Fibroblast of pulmonary artery (primary cell): ENCODE measurements at regions not wholly inside any gene's neighbourhood (a gene's known extent, or its start where the extent isn't known, plus 50 kb on each side); places are given as distances from the start of the nearest gene placed in this dataset.
A peak's percentile ranks its signal among the peaks of the same experiment; 100 is the strongest.

Experiments used
- DNase-seq: peaks from one replicate; pipeline ENCODE4 v3.0.0-alpha.2; 2010; ENCODE audit warnings: low read depth
- H3K4me3 ChIP-seq: replicated peaks from 2 replicates; pipeline ENCODE4 v1.5.1; 2011; ENCODE audit warnings: low read depth, mild to moderate bottlenecking, control low read depth, low read length, moderate library complexity
- TF ChIP-seq, protein P1 (sequence below): IDR thresholded peaks from 2 replicates; pipeline ENCODE4 v1.5.1; 2011; ENCODE audit warnings: mild to moderate bottlenecking, control low read depth, low read length, inconsistent platforms; ENCODE audit errors: missing control alignments

GRCh38 chr4:15320121-15320678 is 107.6 kb upstream of the C1QTNF7 start:
- no peak for DNase-seq
- no peak overlapping the region for H3K4me3 ChIP-seq
- TF ChIP-seq, protein P1, sequence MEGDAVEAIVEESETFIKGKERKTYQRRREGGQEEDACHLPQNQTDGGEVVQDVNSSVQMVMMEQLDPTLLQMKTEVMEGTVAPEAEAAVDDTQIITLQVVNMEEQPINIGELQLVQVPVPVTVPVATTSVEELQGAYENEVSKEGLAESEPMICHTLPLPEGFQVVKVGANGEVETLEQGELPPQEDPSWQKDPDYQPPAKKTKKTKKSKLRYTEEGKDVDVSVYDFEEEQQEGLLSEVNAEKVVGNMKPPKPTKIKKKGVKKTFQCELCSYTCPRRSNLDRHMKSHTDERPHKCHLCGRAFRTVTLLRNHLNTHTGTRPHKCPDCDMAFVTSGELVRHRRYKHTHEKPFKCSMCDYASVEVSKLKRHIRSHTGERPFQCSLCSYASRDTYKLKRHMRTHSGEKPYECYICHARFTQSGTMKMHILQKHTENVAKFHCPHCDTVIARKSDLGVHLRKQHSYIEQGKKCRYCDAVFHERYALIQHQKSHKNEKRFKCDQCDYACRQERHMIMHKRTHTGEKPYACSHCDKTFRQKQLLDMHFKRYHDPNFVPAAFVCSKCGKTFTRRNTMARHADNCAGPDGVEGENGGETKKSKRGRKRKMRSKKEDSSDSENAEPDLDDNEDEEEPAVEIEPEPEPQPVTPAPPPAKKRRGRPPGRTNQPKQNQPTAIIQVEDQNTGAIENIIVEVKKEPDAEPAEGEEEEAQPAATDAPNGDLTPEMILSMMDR, result no peak

DNA sequence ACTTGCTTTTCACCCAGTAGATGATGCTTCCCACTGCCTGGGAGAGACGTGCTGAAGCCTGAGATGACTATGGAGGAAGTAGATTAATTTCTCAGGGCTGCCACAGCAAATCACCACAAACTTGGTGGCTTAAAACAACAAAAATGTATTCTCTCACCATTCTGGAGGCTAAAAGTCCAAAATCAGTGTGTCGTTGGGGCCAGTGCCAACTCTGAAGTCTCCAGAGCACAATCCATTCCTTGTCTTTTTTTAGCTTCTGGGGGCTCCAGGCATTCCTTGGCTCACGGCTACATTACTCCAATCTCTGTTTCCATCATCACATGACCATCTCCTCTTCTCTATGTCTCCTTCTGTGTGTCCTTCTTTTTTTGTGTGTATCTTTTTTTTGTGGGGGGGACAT is 105.8 kb upstream of the C1QTNF7 start:
- TF ChIP-seq, protein P1, result no peak
- no peak overlapping the region for H3K4me3 ChIP-seq
- DNase-seq, result no peak

- H3K4me3 ChIP-seq, result no peak overlapping the region
- DNase-seq, result no peak
- TF ChIP-seq, protein P1, result no peak
Measured at GRCh38 chr4:15325987-15326386, 101.8 kb upstream of the C1QTNF7 start.

DNA sequence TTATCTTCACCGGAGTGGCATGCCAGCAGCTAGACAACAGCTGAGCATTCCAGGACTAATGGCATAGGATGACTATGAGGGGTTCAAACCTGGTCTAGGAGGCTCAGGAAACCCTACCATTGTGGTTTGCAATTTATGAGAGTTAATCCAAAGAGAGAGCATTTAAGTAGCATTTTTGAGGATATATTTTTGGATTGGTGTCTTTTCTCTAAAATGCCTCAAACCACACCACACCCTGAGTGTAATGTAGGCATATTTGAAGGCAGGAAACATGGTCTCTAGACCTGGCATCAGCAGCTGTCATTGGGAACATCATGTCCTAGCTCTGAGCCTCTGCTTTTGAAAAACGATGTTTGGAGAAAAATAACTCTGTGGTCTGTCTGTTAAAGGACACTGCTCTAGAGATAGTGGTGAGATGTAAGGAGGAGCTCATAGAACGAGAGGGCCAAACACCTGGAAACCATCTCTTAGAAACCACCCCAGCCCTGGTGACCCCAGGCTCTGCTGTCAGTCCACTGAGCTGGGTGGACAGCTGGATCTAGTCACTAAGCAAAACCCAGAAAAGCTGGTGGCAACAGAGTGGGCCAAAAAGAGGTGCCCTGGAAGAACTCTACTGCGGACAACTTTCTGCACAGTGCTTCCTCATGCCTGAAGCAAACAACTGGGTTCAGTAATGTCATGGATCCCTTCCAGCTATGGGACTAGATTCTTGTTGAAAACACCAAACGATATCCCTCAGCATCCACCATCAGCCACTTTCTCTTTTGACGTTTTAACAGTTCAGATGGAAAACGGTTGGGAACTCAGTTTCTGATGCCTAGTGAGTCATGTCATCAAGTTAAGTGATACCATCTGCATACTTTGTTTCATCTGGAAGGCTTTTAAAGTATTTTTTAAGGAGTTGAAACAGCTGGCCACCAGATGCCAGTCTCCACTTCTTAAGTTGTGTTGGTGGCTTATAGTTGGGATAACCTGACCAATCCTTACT is 100.2 kb upstream of the C1QTNF7 start:
- peak; percentile 39 for DNase-seq
- H3K4me3 ChIP-seq, result no peak overlapping the region
- TF ChIP-seq, protein P1, result no peak

GRCh38 chr4:15331930-15332329 is 95.9 kb upstream of the C1QTNF7 start:
- H3K4me3 ChIP-seq, result no peak overlapping the region
- TF ChIP-seq, protein P1, result no peak
- no peak for DNase-seq

GRCh38 chr4:15332377-15332776 is 95.5 kb upstream of the C1QTNF7 start:
- TF ChIP-seq, protein P1, result no peak
- DNase-seq, result no peak
- no peak overlapping the region for H3K4me3 ChIP-seq
